ENCODE measurements at regions not wholly inside any gene's neighbourhood (a gene's known extent, or its start where the extent isn't known, plus 50 kb on each side); places are given as distances from the start of the nearest gene placed in this dataset.

- no peaks in the 10 kb centered on the region for H3K9me3 ChIP-seq (ENCODE audit: control insufficient read depth, low read depth, low read length)
- Mint-ChIP-seq H3K9me3 (no peaks in the 10 kb centered on the region), H3K4me1 (peaks cover 9 to 14% of the 10 kb centered on the region in 2 experiments), H3K4me3 (no peak overlapping the region), H3K27me3 (ENCODE audit: low read depth) (peaks cover 18% of the 10 kb centered on the region), H3K36me3 (ENCODE audit: insufficient read depth in 1 of 3, low read depth in 3 of 3) (no peaks in the 10 kb centered on the region; a peak in 1 of 7 replicates), H3K27ac (no peak overlapping the region)
- H3K27ac ChIP-seq (ENCODE audit: insufficient read length, low read depth, low read length), result no peak overlapping the region
- H2BK20ac ChIP-seq (ENCODE audit: low read depth, low read length, poor library complexity, severe bottlenecking), result no peak overlapping the region
- H3K4ac ChIP-seq (ENCODE audit: low read depth, low read length), result no peak overlapping the region
- no peak overlapping the region for H3K23ac ChIP-seq (ENCODE audit: insufficient read length, low read depth, low read length)
- H3K18ac ChIP-seq (ENCODE audit: insufficient read length, low read depth, low read length), result no peak overlapping the region
- H4K8ac ChIP-seq (replicated peaks; ENCODE audit: insufficient read length, low read depth, low read length), result no peak overlapping the region
- H4K5ac ChIP-seq (ENCODE audit: insufficient read length, low read depth, low read length), result no peak overlapping the region
- no peak overlapping the region for H2BK15ac ChIP-seq (ENCODE audit: low read depth, low read length)
- no peak overlapping the region for H3K9ac ChIP-seq (ENCODE audit: extremely low read depth, insufficient read length, low read length)
- no peak overlapping the region for H4K91ac ChIP-seq (ENCODE audit: insufficient read length, low read depth, low read length)
- TF ChIP-seq CTCF (conservative IDR thresholded peaks at IDR 0.05), result no peak
- no peaks in the 10 kb centered on the region for H3K79me1 ChIP-seq (ENCODE audit: insufficient read depth, low read depth, low read length, poor library complexity, severe bottlenecking)
- H3K27me3 ChIP-seq (ENCODE audit: insufficient read depth, low read length), result no peaks in the 10 kb centered on the region
- WGBS (ENCODE audit: extremely low coverage, insufficient read length, low lambda C conversion rate), result no CpG with 5 or more reads among the region's 2 CpGs
- no peaks in the 10 kb centered on the region for H3K23me2 ChIP-seq (ENCODE audit: insufficient read length, low read depth, low read length, poor library complexity, severe bottlenecking)
- no peak overlapping the region for H2BK120ac ChIP-seq (ENCODE audit: low read depth, low read length, poor library complexity, severe bottlenecking)
- H3T11ph ChIP-seq (ENCODE audit: low read length), result no peak overlapping the region
- no peaks in the 10 kb centered on the region for H3K79me2 ChIP-seq (ENCODE audit: insufficient read depth, low read length)
- no peak overlapping the region for H3K4me2 ChIP-seq (ENCODE audit: insufficient read depth, insufficient read length, low read length)
- no peak overlapping the region for H2BK12ac ChIP-seq (ENCODE audit: insufficient read length, low read depth, low read length)
- no peak overlapping the region for H2AFZ ChIP-seq (ENCODE audit: low read length)
- H2BK5ac ChIP-seq (ENCODE audit: insufficient read length, low read length), result no peak overlapping the region
- no peaks in the 10 kb centered on the region for H4K20me1 ChIP-seq (ENCODE audit: control insufficient read depth, insufficient read depth, insufficient read length)
- no peak for DNase-seq
- H3K14ac ChIP-seq (ENCODE audit: insufficient read depth, low read length), result no peak overlapping the region
- no peaks in the 10 kb centered on the region for H3K4me1 ChIP-seq (ENCODE audit: insufficient read depth, low read length)
- no peak overlapping the region for H3K56ac ChIP-seq (ENCODE audit: insufficient read length, low read depth, low read length)
- no peak overlapping the region for H2AK5ac ChIP-seq (ENCODE audit: insufficient read length, low read length)
Measured at GRCh38 chr7:106720641-106721040, 59.7 kb upstream of the CCDC71L start.
